DMS153 (cell line): ENCODE measurements at regions not wholly inside any gene's neighbourhood (a gene's known extent, or its start where the extent isn't known, plus 50 kb on each side); places are given as distances from the start of the nearest gene placed in this dataset.
"Not testable (repeated sequence)": the region's sequence is repeated elsewhere in the genome, so short reads cannot be mapped to it uniquely, and the experiment has no call there.

Experiments used
- DNase-seq: peaks from one replicate; lab custom pipeline; 2025; lab: John Stamatoyannopoulos, UW

DNA sequence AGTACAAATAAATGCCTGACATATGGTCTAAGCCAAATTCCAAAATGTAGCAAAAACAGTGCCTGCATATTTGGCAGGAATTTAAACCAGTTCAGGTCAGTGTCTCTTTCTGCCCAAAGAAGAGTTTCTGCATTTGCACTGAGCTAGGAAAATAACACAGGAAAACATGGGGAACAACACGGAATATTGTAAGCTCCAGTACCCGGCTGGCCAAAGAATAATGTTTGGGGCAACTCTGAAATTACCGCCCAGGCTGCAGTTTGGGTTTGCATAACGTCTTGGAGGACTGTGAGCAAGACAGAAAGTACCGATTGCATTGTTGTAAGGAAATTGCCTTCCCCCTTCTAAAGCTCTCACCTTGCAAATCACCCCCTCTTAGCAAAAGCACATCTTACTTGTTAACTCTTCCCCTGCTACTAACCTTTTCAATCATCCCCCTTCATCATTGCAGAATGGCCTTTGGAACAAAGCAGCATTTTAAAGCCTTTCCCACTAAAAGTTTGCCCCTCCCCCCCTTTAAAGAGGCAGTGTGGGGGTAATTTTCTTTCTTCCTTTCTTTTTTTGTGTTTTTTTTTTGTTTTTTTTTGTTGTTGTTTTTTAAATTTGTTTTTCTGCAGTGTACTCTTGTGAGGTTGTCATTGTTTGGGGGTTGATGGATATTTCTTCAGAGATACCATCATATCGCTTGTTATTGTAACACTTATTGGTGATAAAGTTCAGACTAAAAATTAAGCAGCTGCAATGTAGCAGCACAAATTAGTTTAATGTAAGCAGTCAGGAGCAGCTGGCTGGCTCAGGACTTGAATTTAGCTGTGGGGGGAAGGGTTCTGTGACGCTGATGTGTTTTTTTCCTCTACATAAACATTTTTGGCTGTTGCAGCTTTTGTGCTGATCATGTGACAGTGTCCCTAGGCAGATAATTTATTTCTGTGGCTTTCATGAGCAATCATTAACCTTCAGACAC is 100.0 kb upstream of the CITED2 start:
- DNase-seq, result no peak

GRCh38 chr6:139473731-139474130 is 99.3 kb upstream of the CITED2 start:
- no peak for DNase-seq

DNA sequence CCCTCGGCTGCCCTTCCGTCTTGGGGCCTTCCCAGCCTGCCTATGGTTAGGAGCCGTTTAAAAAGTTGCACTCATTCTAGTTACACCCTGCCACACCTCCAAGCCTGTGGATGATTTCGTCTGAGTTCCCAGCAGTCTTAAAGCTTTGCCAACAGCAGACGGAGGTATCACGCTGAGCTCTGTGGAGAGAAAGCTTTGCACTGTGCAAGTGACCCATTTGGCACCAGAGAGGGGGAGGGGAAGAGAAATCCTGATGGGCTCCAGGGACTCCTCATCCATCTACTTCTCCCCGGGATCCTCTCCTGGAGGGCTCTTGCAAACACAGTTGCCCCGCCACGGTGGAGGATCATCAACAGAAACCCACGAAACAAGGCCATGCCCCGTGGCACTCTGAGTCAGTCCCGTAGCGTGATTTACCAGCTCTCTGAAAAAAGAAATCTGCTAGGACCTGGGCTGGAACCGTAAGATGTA is 98.8 kb upstream of the CITED2 start:
- DNase-seq, result no peak

- no peak for DNase-seq
Measured at GRCh38 chr6:139472351-139473015, 98.0 kb upstream of the CITED2 start.

- no peak for DNase-seq
Measured at GRCh38 chr6:139470997-139471396, 96.5 kb upstream of the CITED2 start.

DNA sequence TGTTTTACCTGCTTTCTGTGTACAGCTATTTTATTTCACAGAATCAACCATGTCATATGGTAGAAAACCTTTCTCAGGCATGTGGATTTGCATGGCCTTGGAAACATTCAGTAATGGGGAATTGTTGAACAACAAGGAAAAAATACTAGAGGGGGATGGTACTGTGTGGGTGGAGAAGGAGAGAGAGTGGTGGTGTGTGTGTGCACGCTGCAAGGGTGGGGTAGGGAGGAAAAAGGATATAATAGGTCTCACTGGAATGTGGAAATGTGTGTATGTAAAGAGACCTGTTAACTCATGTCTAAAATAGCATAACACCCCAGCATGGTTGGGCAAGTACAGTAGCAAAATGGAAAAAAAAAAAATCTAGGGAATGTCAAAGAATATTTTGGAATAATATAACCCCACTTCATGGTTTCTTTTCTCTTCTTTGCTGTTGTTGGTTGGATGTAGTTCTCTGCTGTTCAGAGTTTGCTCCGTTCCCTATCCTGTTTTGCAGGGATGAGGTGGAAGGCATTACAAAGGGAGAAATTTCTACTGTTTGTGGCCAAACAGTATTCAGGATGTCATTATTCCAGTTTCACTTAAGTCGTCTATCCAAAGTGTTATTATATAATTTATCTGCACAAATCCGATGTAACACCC is 93.9 kb upstream of the CITED2 start:
- DNase-seq, result no peak

GRCh38 chr6:139457476-139457875 is 83.0 kb upstream of the CITED2 start:
- no peak for DNase-seq

DNA sequence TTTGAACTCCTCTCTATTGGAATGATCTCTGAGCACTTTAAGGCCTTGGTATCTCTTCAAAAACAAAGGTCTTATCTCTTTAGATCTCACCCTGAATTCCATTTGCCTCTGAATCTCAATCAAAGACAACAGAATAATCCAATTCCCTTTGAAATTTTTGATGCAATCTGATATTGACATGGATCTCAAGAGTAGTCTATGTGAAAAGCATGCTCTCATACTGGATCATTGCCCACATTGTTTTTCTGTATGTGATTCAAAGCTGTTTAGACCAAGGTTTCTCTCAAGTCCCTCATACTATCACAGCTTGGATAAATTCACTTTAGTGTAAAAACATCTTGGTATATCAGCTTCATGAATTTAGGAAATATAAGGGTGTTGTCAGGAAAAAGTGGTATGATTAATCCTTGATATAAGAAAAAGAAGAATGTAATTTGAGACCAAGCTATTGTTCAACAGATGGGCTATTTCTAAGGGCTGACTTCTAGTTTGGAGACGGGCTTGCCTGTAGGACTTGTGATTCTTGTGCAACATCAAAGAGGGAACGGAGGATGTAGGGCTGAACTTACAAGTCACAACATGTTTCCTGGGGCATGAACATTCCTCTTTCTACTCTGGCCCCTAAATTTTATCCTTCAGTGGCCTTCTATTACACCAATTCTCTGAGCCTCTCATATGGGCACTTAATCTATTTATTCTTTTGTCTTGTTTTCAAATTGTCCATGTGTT is 77.9 kb upstream of the CITED2 start:
- DNase-seq, result no peak

- DNase-seq, result no peak
Measured at GRCh38 chr6:139449611-139450000, 75.2 kb upstream of the CITED2 start.

GRCh38 chr6:139448998-139449610 is 74.7 kb upstream of the CITED2 start:
- no peak for DNase-seq

DNA sequence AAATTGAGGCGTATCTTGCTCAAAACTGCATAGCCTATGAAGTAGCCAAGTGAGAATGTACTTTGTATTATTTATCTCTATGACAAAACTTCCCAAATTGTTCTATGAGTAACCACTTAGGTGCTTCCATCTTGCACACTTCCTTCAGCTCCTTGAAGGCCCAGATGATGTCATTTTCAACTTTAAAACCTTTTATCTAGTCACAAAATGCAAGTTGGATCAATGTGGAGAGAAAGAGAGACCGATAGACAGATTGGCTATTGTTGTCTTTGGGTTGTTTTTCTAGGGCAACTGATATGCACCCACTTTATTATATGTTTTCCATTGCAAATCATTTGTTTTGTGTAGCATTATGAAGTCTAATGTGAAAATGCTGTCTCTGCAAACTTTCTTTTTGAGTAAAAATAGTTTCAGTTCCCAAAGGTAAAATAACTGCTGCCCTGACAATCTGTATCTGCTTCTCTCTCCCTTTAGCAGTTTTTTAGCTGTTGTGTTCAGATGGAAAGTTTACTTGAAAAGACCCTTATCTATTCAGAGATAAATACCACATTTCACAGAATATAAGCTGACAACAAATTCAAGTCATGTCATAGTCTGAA is 73.7 kb upstream of the CITED2 start:
- no peak for DNase-seq

- DNase-seq, result no peak
Measured at GRCh38 chr6:139447656-139447975, 73.2 kb upstream of the CITED2 start.

DNA sequence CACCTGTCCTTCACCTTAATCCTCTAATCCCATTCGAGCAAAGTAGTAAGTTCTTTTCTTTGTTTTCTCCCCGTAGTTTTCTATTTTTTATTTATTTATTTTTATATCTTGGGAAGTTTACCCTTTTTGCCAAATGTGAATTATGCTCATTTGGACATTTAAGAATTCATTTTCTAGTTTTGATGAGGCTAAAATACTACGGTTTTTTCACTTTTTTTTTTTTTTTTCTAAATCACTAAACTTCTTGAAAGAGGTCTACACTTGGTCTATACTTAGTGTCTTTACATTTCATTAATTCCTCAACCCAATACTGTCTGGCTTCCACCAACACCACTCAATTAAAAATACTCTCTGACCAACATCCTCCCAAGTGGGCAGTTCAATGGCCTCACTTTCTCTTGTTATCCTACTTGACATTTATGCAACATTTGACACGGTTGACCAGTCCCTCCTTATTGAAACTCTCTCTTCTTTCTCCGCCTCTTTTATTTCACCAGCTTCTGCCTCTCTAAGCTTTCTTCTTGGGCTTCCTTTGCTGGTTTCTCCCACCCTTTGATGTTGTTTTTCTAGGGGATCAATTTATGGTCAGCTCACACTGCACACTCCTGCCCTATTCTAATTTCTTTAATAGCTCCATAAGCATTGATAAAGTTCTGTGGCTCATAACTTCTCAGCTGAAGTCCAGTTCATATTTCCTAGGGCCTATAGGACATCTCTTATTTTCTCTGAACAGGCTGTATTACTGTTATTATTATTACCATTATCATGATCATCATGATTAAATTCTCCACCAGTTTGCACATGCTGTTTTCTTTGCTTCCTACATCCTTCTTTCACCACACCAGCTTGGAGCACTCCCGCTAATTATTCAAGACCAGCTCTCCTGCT is 72.6 kb upstream of the CITED2 start:
- no peak for DNase-seq

GRCh38 chr6:139446138-139446715 is 71.8 kb upstream of the CITED2 start:
- DNase-seq, result no peak

DNA sequence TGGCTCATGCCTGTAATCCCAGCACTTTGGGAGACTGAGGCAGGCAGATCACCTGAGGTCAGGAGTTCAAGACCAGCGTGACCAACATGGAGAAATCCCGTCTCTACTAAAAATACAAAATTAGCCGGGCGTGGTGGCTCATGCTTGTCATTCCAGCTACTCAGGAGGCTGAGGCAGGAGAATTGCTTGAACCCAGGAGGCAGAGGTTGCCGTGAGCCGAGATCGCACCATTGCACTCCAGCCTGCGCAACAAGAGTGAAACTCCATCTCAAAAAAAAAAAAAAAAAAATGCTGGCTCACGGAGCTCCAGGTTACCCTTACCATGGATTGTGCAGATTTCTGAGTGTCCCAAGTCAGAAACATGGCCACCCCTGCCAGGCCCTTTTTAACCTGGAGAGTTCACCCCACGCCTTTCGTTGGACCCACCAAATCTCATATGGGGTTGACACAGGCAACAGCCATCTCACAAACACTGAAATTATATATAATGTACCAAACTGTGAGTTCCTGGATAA is 69.9 kb upstream of the CITED2 start:
- DNase-seq, result not testable (repeated sequence)

- DNase-seq, result no peak
Measured at GRCh38 chr6:139443231-139444112, 69.0 kb upstream of the CITED2 start.

- no peak for DNase-seq
Measured at GRCh38 chr6:139442188-139442671, 67.8 kb upstream of the CITED2 start.

DNA sequence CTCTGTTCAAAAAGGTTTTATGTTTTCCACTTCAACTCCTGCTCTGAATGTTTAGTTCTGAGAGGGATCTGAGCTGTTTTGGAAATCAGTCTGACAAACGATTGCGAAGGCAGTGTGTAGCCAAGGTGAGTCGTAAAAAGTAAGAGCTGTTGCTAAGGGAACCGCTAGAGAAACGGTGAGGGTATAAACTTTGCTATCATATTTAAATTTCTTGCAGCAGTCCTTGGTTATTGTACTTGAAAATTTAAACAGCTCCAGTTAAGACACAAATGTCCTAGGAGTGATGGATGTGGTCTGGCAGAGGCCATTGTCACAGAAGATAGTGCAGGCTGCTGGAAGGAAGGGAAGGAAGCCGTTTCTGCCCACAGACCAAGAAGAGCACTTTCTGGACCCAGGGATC is 64.9 kb upstream of the CITED2 start:
- DNase-seq, result no peak

GRCh38 chr6:139438775-139439174 is 64.3 kb upstream of the CITED2 start:
- no peak for DNase-seq
